Right atrium auricular region (tissue), 2 donors: ENCODE measurements at regions not wholly inside any gene's neighbourhood (a gene's known extent, or its start where the extent isn't known, plus 50 kb on each side); places are given as distances from the start of the nearest gene placed in this dataset.

Experiments used
- DNase-seq: peaks from one replicate; pipeline ENCODE4 v3.0.0-alpha.2; 2019; ENCODE audit warnings: low spot score
- H3K27ac ChIP-seq, 2 donors: fragments of 200-600 bp; sonication (generic); 1 replicate in 1 of 2; 2 replicates in 1 of 2; pipeline ENCODE4 v1.5.1; 2016 to 2019
- H3K27me3 ChIP-seq, 2 donors: fragments of 200-600 bp; sonication (generic); one replicate each; pipeline versions ENCODE4 v1.5.1 to v1.6.0; 2017 to 2019
- H3K36me3 ChIP-seq: fragments of 200-600 bp; sonication (generic); one replicate; pipeline ENCODE4 v1.5.1; 2016
- H3K4me1 ChIP-seq, 2 donors: fragments of 200-600 bp; sonication (generic); one replicate each; pipeline versions ENCODE4 v1.5.1 to v1.6.0; 2017 to 2019
- H3K4me3 ChIP-seq, 2 donors: fragments of 200-600 bp; sonication (generic); 1 replicate in 1 of 2; 2 replicates in 1 of 2; pipeline ENCODE4 v1.5.1; 2017 to 2019; ENCODE audit warnings: mild to moderate bottlenecking in 1 of 2, moderate library complexity in 1 of 2
- H3K9me3 ChIP-seq, 2 donors: fragments of 200-600 bp; sonication (generic); one replicate each; pipeline ENCODE4 v1.5.1; 2019
- TF ChIP-seq, protein P1 (sequence below), 2 donors: fragments of 200-600 bp; sonication (generic); IDR thresholded peaks; one replicate each; pipeline ENCODE4 v1.5.1; 2019; ENCODE audit warnings: antibody characterized with exemption in 2 of 2

DNA sequence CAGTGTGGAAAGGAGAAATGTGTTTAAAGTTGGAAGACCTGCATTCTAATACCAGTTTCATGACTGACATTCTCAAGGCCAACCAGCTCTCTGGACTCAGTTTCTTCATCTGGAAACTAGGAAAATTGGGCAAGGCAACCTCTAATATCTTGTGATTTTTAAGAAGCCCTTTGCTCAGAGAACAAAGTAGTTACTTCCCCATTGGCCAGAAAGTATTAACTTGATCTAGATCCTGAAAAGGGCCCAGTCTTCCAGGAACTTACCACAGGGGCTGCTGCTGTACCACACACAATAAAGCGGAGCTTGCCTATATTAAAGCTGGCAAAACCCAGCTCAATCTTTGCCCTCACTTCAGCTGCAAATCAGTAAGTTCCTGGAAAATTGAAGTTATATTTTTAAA lies 155.6 kb upstream of the ADO start:
- Histone ChIP-seq H3K36me3 (no peaks in the 10 kb centered on the region), H3K9me3 (no peaks in the 10 kb centered on the region), H3K4me1 (no peaks in the 10 kb centered on the region), H3K27ac (no peak overlapping the region), H3K4me3 (no peak overlapping the region), H3K27me3 (no peaks in the 10 kb centered on the region)
- DNase-seq = no peak
- TF ChIP-seq, protein P1, sequence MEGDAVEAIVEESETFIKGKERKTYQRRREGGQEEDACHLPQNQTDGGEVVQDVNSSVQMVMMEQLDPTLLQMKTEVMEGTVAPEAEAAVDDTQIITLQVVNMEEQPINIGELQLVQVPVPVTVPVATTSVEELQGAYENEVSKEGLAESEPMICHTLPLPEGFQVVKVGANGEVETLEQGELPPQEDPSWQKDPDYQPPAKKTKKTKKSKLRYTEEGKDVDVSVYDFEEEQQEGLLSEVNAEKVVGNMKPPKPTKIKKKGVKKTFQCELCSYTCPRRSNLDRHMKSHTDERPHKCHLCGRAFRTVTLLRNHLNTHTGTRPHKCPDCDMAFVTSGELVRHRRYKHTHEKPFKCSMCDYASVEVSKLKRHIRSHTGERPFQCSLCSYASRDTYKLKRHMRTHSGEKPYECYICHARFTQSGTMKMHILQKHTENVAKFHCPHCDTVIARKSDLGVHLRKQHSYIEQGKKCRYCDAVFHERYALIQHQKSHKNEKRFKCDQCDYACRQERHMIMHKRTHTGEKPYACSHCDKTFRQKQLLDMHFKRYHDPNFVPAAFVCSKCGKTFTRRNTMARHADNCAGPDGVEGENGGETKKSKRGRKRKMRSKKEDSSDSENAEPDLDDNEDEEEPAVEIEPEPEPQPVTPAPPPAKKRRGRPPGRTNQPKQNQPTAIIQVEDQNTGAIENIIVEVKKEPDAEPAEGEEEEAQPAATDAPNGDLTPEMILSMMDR (IDR thresholded peaks at IDR 0.05) = no peak

DNA sequence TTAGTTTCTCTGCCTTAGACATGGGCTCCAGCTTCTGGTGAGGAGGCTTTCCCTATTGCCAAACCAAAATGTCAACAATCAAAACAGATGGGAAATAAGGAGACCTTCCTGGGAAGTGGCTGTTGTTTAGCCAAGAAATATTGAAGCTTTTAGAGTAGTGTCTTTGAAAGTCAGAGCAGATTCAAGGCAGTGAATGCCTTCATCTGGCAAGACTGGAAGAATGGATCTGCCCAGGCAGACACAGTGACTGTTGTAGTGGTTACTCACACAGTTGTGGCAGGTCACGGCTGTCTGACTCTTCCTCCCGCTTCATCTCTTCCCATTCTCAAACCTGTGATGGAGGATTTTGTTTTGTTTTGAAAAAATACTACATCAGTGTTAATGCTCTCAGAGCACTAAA lies 154.1 kb upstream of the ADO start:
- H3K36me3 ChIP-seq = no peaks in the 10 kb centered on the region
- H3K4me3 ChIP-seq = no peak overlapping the region
- TF ChIP-seq, protein P1 (IDR thresholded peaks at IDR 0.05) = no peak
- H3K9me3 ChIP-seq = no peaks in the 10 kb centered on the region
- no peaks in the 10 kb centered on the region for H3K27me3 ChIP-seq
- H3K27ac ChIP-seq = no peak overlapping the region
- H3K4me1 ChIP-seq = no peaks in the 10 kb centered on the region
- DNase-seq = no peak

- H3K9me3 ChIP-seq = no peaks in the 10 kb centered on the region
- DNase-seq = no peak
- TF ChIP-seq, protein P1 (IDR thresholded peaks at IDR 0.05) = no peak
- H3K27ac ChIP-seq = no peak overlapping the region
- no peaks in the 10 kb centered on the region for H3K27me3 ChIP-seq
- no peaks in the 10 kb centered on the region for H3K36me3 ChIP-seq
- no peak overlapping the region for H3K4me3 ChIP-seq
- no peaks in the 10 kb centered on the region for H3K4me1 ChIP-seq
Observed at GRCh38 chr10:62651341-62651740, 153.2 kb upstream of the ADO start.

DNA sequence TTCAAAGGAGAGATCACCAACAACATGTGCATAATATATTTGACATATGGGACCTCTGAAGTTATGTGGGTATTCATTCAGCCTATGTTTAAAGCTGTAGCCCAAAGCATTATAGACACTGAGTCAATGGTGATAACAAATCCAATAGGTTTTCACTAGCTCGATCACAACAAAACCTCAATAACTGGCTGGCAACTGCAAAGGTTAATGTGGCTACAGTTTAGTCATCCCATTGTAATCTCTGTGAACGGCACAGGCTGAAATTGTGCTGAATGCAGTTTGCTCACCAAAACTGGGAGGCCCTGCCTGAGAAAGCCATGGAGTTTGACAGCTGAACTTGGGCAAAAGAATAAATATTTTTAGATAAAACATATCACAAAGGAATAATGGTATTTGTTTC lies 152.4 kb upstream of the ADO start:
- DNase-seq = no peak
- TF ChIP-seq, protein P1 (IDR thresholded peaks at IDR 0.05) = no peak
- no peak overlapping the region for H3K4me3 ChIP-seq
- H3K27ac ChIP-seq = no peak overlapping the region
- H3K27me3 ChIP-seq = no peaks in the 10 kb centered on the region
- no peaks in the 10 kb centered on the region for H3K36me3 ChIP-seq
- no peaks in the 10 kb centered on the region for H3K4me1 ChIP-seq
- H3K9me3 ChIP-seq = no peaks in the 10 kb centered on the region

- Histone ChIP-seq H3K27me3 (no peaks in the 10 kb centered on the region), H3K4me1 (no peaks in the 10 kb centered on the region), H3K4me3 (no peak overlapping the region), H3K36me3 (no peaks in the 10 kb centered on the region), H3K27ac (no peak overlapping the region), H3K9me3 (no peaks in the 10 kb centered on the region)
- no peak for DNase-seq
- TF ChIP-seq, protein P1 (IDR thresholded peaks at IDR 0.05) = no peak
Observed at GRCh38 chr10:62652564-62652963, 152.0 kb upstream of the ADO start.

DNA sequence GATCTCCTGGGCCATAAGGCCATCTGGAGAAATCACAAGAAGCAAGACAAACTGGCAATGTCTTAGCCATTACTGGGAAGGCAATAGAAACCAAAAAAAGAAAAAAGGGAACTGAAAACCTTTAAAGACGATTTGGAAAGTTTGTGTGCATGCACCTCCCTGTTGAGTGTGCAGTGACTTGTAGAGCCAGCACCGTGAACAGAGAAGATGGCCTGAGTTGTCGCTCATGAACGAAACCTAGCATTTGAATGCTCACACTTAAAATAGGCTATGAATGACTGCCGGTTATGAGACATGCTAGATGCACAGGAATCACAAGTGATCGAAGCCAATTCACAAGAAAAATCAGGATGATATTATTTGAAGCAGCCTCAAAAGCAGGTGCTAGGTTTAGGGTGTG lies 151.3 kb upstream of the ADO start:
- no peak for DNase-seq
- Histone ChIP-seq H3K9me3 (no peaks in the 10 kb centered on the region), H3K4me1 (no peaks in the 10 kb centered on the region), H3K4me3 (no peak overlapping the region), H3K36me3 (no peaks in the 10 kb centered on the region), H3K27ac (no peak overlapping the region), H3K27me3 (no peaks in the 10 kb centered on the region)
- TF ChIP-seq, protein P1 (IDR thresholded peaks at IDR 0.05) = no peak
